HG03457 (cell line): ENCODE measurements at regions not wholly inside any gene's neighbourhood (a gene's known extent, or its start where the extent isn't known, plus 50 kb on each side); places are given as distances from the start of the nearest gene placed in this dataset.
"Not testable (repeated sequence)": the region's sequence is repeated elsewhere in the genome, so short reads cannot be mapped to it uniquely, and the experiment has no call there.

ENCODE experiments used
- ATAC-seq: cut with Tn5 transposase; IDR thresholded peaks from one replicate; pipeline ENCODE4 v1.9.1; 2021; ENCODE audit warnings: moderate number of reproducible peaks; ENCODE audit not compliant: unreplicated experiment

GRCh38 chr11:121358760-121359159 lies 66.2 kb downstream of the SC5D start:
- ATAC-seq, result no peak

- ATAC-seq, result no peak
Observed at GRCh38 chr11:121359591-121359990, 67.0 kb downstream of the SC5D start.

- not testable (repeated sequence) for ATAC-seq
Observed at GRCh38 chr11:121362955-121363354, 70.4 kb downstream of the SC5D start.

- ATAC-seq, result no peak
Observed at GRCh38 chr11:121365304-121365703, 72.7 kb downstream of the SC5D start.

GRCh38 chr11:121366038-121366437 lies 73.5 kb downstream of the SC5D start:
- no peak for ATAC-seq

GRCh38 chr11:121367001-121367843 lies 74.7 kb downstream of the SC5D start:
- ATAC-seq, result peak; percentile 77

GRCh38 chr11:121367844-121368225 lies 75.3 kb downstream of the SC5D start:
- no peak for ATAC-seq

- no peak for ATAC-seq
Observed at GRCh38 chr11:121368364-121369240, 76.0 kb downstream of the SC5D start.

GRCh38 chr11:121369366-121369765 lies 76.8 kb downstream of the SC5D start:
- no peak for ATAC-seq

- ATAC-seq, result no peak
Observed at GRCh38 chr11:121372028-121372427, 79.5 kb downstream of the SC5D start.

- peak; percentile 68 for ATAC-seq
Observed at GRCh38 chr11:121372671-121373429, 79.3 kb upstream of the SORL1 start.

GRCh38 chr11:121374286-121374985 lies 77.7 kb upstream of the SORL1 start:
- no peak for ATAC-seq

GRCh38 chr11:121376130-121376529 lies 76.0 kb upstream of the SORL1 start:
- no peak for ATAC-seq

GRCh38 chr11:121379145-121379810 lies 72.8 kb upstream of the SORL1 start:
- not testable (repeated sequence) for ATAC-seq

- ATAC-seq, result no peak
Observed at GRCh38 chr11:121383716-121384115, 68.4 kb upstream of the SORL1 start.

- ATAC-seq, result no peak
Observed at GRCh38 chr11:121385688-121386087, 66.4 kb upstream of the SORL1 start.
